ELF-1 (cell line): ENCODE measurements at regions not wholly inside any gene's neighbourhood (a gene's known extent, or its start where the extent isn't known, plus 50 kb on each side); places are given as distances from the start of the nearest gene placed in this dataset.
"Not testable (repeated sequence)": the region's sequence is repeated elsewhere in the genome, so short reads cannot be mapped to it uniquely, and the experiment has no call there.

ENCODE experiments used
- DNase-seq: peaks from one replicate; pipeline ENCODE4 v3.0.0-alpha.2; 2016; ENCODE audit warnings: low read depth, low spot score

- no peak for DNase-seq
Measured at GRCh38 chr6:16907991-16908390, 146.7 kb upstream of the ATXN1 start.

GRCh38 chr6:16904957-16905356, 143.7 kb upstream of the ATXN1 start:
- DNase-seq = no peak

GRCh38 chr6:16903470-16903869, 142.2 kb upstream of the ATXN1 start:
- no peak for DNase-seq

DNA sequence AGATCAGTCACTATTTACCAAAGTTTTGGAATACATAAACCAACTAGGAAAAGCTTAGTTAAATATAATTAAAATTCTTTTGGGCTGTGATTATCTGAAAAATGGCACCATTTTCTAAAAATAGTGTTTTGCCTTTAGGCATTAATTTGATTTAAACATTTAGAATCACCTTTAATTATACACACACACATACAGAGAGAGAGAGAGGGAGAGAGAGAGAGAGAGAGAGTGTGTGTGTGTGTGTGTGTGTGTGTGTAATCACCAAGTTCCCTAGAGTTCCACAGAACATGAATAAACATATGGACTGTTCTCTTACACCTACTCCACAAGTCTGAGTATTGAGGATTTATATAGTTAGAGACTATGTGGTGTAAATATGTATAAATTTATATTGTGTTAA, 141.2 kb upstream of the ATXN1 start:
- no peak for DNase-seq

- no peak for DNase-seq
Measured at GRCh38 chr6:16901782-16902181, 140.5 kb upstream of the ATXN1 start.

DNA sequence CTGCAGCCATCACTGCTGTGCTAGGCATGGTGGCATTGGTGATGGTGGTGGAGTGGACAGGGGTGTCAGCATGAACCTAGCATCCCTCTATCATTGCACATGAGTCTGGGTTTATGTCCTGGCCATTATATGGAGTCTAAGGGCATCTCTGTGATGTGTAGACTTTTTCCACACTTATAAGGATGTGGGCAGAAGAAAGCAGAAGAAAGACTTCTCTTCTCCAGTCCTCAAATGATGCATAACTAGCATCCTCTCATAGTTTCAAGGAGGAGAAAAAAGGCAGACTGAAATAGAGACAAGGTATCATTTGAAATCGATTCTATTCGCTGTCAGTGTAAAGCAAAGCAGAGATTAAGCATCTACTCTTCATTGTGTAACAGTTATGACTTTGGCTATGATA, 140.0 kb upstream of the ATXN1 start:
- no peak for DNase-seq

- peak; percentile 3 for DNase-seq
Measured at GRCh38 chr6:16898640-16899396, 137.6 kb upstream of the ATXN1 start.

GRCh38 chr6:16897669-16898068, 136.4 kb upstream of the ATXN1 start:
- no peak for DNase-seq

GRCh38 chr6:16894301-16894700, 133.0 kb upstream of the ATXN1 start:
- DNase-seq = no peak

DNA sequence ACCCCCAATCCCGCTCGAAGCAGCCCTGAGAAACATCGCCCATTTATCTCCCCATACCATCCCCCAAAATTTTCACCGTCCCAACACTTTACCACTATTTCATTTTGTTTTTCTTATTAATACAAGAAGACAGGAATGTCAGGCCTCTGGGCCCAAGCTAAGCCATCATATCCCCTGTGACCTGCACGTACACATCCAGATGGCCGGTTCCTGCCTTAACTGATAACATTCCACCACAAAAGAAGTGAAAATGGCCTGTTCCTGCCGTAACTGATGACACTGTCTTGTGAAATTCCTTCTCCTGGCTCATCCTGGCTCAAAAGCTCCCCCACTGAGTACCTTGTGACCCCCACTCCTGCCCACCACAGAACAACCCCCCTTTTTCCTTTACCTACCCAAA, 129.8 kb upstream of the ATXN1 start:
- not testable (repeated sequence) for DNase-seq

DNA sequence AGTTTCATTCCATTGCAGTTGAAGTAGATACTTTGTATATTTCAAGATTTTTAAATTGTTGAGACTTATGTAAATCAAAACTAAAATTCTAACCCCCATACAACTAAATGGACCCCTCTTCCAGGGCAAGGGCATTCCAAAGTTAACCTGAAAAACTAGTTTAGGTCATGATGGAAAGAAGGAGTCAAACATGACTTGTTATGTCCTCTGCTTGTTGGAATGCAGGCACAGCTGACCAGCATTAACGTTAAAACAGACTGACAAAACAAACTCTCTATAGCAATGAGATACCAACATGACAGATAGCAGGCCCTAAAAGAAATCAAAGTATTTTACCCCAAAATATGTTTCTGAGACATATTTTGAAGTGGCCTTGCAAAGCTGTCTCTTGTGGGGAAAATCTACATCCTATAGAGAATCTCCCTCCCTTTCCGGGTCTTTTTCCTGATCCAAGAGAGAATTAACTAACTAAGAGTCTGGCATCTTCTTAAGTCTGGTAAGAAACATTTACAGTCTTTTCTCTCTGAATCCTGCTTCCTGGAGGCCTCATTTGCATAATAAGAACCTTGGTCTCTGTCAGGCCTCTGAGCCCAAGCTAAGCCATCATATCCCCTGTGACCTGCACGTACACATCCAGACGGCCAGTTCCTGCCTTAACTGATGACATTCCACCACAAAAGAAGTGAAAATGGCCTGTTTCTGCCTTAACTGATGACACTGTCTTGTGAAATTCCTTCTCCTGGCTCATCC, 124.3 kb upstream of the ATXN1 start:
- DNase-seq = no peak

GRCh38 chr6:16884526-16884925, 123.3 kb upstream of the ATXN1 start:
- no peak for DNase-seq

GRCh38 chr6:16883414-16883813, 122.2 kb upstream of the ATXN1 start:
- no peak for DNase-seq

DNA sequence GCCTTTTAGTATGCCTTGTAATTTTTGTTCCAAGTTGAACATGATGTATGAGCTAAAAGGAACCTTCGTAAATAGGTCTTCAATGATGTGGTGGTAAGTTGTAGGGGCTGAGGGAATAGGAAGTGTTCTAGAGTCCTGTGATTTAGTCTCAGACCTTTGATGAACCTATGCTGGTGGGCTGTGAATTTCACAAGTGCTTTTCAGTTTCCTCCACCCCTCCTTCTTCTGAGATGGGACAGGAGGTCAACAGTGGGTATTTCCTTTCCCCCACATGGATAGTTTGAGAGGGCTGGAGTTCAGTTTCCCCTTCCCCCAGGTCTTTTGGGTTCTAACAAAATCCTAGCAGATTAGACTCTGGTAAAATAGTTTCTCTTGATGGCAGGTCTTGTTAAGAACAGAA, 121.0 kb upstream of the ATXN1 start:
- DNase-seq = no peak

- DNase-seq = not testable (repeated sequence)
Measured at GRCh38 chr6:16876852-16877251, 115.6 kb upstream of the ATXN1 start.

DNA sequence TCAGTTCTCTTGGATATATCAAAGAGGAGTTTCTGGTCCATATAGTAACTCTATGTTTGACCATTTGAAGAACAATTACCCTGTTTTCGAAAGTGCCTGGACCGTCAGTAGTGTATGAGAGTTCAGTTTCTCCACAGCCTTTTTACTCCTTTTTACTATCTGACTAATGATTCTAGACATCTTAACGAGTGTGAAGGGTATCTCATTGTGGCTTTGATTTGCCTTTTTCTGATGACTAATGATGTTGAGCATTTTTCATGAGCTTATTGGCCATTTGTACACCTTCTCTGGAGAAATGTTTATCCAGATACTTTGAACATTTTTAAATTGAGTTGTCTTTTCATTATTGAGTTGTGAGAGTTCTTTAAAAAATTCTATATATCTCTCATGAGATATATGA, 114.9 kb upstream of the ATXN1 start:
- no peak for DNase-seq

- no peak for DNase-seq
Measured at GRCh38 chr6:16873698-16874097, 112.4 kb upstream of the ATXN1 start.

- no peak for DNase-seq
Measured at GRCh38 chr6:16872543-16873235, 111.4 kb upstream of the ATXN1 start.

DNA sequence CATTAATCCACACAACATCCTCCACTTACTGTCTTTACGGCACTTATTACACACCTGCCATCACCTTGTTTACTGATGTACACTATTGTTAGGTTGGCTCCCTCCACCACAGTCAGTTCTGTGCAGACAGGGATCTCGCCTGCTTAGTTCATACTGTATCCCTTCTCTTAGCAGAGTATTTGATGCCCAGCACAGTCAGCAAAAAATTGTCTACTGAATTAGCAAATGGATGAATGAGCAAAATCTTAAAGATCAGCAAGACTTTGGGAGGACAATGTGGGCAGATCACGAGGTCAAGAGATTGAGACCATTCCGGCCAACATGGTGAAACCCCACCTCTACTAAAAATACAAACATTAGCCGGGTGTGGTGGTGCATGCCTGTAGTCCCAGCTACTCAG, 109.8 kb upstream of the ATXN1 start:
- DNase-seq = no peak

GRCh38 chr6:16868968-16869367, 107.7 kb upstream of the ATXN1 start:
- no peak for DNase-seq

DNA sequence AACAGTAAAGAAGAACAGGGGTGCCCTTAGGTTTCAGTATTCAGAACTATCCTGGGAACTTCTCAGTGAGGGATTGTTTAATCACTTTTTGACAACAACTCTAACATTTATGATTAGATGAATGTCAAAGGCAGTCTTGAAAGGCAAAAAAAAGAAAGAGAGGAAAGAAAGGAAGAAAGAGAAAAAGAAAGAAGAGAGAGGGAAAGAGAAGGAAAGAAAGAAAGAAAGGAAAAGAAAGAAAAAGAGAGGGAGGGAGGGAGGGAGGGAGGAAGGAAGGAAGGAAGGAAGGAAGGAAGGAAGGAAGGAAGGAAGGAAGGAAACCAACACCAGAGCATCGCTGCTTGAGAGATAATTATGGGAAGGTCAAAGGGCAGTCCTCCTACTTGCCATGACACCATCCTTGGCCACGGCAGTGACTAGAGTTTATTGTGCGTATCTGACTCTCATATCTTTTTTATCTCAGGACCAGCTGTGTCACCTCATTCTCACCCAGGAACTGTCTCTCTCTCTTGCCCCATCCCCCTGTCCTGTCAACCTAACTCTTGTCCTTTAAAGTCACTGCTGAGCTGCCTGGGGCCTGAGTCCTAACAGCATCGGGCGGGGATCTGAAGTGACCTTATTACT, 96.8 kb upstream of the ATXN1 start:
- DNase-seq = no peak

- DNase-seq = no peak
Measured at GRCh38 chr6:16855460-16855859, 94.2 kb upstream of the ATXN1 start.
